GM12874 (cell line): ENCODE measurements at regions not wholly inside any gene's neighbourhood (a gene's known extent, or its start where the extent isn't known, plus 50 kb on each side); places are given as distances from the start of the nearest gene placed in this dataset.

Source experiments
- TF ChIP-seq, protein P1 (sequence below): IDR thresholded peaks from 2 replicates; pipeline ENCODE4 v1.5.1; 2011; ENCODE audit warnings: low read depth, mild to moderate bottlenecking, control low read depth, low read length, moderate library complexity; ENCODE audit not compliant: insufficient read depth

- TF ChIP-seq, protein P1, sequence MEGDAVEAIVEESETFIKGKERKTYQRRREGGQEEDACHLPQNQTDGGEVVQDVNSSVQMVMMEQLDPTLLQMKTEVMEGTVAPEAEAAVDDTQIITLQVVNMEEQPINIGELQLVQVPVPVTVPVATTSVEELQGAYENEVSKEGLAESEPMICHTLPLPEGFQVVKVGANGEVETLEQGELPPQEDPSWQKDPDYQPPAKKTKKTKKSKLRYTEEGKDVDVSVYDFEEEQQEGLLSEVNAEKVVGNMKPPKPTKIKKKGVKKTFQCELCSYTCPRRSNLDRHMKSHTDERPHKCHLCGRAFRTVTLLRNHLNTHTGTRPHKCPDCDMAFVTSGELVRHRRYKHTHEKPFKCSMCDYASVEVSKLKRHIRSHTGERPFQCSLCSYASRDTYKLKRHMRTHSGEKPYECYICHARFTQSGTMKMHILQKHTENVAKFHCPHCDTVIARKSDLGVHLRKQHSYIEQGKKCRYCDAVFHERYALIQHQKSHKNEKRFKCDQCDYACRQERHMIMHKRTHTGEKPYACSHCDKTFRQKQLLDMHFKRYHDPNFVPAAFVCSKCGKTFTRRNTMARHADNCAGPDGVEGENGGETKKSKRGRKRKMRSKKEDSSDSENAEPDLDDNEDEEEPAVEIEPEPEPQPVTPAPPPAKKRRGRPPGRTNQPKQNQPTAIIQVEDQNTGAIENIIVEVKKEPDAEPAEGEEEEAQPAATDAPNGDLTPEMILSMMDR = peak; percentile 93
Measured at GRCh38 chr18:6521803-6522418, 107.2 kb upstream of the L3MBTL4 start.

DNA sequence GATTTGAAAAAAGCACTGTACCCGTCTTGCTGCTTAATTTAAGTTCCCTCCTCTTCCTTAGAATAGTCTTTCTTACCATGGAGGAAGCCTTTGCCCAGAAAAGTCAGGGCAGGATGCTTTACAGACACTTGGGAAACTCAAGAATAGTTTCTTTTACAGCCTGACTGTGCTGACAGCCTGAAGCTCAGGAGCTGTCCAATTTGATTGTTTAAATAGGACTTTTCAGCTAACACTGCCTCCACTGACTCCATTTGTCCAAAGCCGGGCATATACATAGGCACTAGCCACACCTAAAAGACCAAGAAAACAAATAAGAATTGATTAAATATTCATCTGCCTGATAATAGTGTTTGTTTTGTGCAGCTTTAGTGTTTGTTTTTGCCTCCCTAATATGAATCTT lies 110.9 kb upstream of the L3MBTL4 start:
- TF ChIP-seq, protein P1 = no peak

DNA sequence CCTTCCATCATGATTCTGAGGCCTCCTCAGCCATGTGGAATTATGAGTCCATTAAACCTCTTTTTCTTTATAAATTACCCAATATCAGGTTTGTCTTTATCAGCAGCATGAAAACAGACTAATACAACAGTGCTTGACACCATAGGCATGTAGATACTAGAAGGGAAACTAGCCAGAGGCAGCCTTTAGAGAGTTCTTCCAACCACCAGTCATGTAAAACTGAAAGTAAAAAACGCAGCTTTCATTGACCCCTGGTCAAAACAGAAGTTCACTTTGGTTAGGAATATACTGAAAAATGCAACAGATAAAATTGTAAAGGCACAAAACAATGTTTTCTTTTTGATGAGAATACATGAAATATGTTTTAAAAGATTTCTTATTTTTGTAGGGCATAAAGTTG lies 122.8 kb upstream of the L3MBTL4 start:
- TF ChIP-seq, protein P1 = no peak

GRCh38 chr18:6541131-6541679 lies 126.5 kb upstream of the L3MBTL4 start:
- TF ChIP-seq, protein P1 = 0 out of 2 replicates have a peak, but pooled peaks have one; percentile 7

- TF ChIP-seq, protein P1 = no peak
Measured at GRCh38 chr18:6542296-6542695, 127.6 kb upstream of the L3MBTL4 start.

- TF ChIP-seq, protein P1 = peak; percentile 18; the same call in 1 of the 2 replicates
Measured at GRCh38 chr18:6543330-6543908, 128.7 kb upstream of the L3MBTL4 start.

DNA sequence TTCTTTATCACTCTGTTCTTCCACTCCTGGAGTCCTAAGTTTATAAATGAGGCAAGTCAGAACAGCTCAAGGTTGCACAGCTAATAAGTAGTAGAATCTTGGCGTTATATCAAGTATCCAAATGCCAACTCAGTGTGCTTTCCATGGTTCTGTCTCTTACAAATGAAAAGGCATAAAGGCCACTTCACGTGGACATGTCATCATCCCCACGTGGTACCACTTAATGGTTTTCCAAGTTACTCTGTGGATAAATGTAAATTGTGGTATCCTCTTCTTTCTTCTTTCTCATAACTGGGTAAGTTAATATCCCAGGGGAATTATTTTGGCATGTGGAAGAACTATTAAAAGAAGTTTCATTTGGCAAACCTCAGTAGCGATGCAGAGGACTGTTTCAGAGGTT lies 131.5 kb upstream of the L3MBTL4 start:
- TF ChIP-seq, protein P1 = no peak
